ENCODE measurements at regions not wholly inside any gene's neighbourhood (a gene's known extent, or its start where the extent isn't known, plus 50 kb on each side); places are given as distances from the start of the nearest gene placed in this dataset.

DNA sequence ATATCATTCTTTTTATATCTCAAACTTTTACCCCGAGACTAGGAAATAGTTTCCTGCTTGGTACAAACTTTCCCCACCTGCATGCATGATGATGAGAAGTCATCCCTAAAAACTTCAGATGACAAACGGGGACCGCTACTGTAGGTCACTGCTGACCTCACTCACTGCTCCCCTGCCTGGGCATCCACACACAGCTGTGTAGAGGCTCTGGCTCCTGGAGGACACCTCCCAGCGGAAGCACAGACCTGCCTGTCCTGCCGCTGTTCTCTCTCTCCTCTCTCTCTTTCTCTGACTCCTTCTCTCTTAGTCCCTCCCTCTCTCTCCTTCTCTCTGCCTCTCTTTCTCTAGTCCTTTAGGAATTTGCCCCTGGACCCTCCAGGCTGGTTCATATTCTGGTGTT lies 202.9 kb upstream of the PITRM1 start:
- TF ChIP-seq, protein P1, sequence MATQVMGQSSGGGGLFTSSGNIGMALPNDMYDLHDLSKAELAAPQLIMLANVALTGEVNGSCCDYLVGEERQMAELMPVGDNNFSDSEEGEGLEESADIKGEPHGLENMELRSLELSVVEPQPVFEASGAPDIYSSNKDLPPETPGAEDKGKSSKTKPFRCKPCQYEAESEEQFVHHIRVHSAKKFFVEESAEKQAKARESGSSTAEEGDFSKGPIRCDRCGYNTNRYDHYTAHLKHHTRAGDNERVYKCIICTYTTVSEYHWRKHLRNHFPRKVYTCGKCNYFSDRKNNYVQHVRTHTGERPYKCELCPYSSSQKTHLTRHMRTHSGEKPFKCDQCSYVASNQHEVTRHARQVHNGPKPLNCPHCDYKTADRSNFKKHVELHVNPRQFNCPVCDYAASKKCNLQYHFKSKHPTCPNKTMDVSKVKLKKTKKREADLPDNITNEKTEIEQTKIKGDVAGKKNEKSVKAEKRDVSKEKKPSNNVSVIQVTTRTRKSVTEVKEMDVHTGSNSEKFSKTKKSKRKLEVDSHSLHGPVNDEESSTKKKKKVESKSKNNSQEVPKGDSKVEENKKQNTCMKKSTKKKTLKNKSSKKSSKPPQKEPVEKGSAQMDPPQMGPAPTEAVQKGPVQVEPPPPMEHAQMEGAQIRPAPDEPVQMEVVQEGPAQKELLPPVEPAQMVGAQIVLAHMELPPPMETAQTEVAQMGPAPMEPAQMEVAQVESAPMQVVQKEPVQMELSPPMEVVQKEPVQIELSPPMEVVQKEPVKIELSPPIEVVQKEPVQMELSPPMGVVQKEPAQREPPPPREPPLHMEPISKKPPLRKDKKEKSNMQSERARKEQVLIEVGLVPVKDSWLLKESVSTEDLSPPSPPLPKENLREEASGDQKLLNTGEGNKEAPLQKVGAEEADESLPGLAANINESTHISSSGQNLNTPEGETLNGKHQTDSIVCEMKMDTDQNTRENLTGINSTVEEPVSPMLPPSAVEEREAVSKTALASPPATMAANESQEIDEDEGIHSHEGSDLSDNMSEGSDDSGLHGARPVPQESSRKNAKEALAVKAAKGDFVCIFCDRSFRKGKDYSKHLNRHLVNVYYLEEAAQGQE (IDR thresholded peaks at IDR 0.05; ENCODE audit: insufficient read depth in 1 of 2, low read depth in 2 of 2, low read length in 2 of 2): no peak
- TF ChIP-seq POLR2AphosphoS5 (IDR thresholded peaks at IDR 0.05; ENCODE audit: low read depth, low read length): no peak
- TF ChIP-seq SIN3A (IDR thresholded peaks at IDR 0.05; ENCODE audit: borderline replicate concordance, insufficient read depth, low read length): no peak
- TF ChIP-seq TAF1 (IDR thresholded peaks at IDR 0.05; ENCODE audit: borderline replicate concordance, insufficient read depth, low read length): no peak
